HG02973 (cell line): ENCODE measurements at regions not wholly inside any gene's neighbourhood (a gene's known extent, or its start where the extent isn't known, plus 50 kb on each side); places are given as distances from the start of the nearest gene placed in this dataset.

Source experiments
- ATAC-seq: cut with Tn5 transposase; IDR thresholded peaks from one replicate; pipeline ENCODE4 v1.9.1; 2021; ENCODE audit warnings: moderate library complexity; ENCODE audit not compliant: unreplicated experiment

DNA sequence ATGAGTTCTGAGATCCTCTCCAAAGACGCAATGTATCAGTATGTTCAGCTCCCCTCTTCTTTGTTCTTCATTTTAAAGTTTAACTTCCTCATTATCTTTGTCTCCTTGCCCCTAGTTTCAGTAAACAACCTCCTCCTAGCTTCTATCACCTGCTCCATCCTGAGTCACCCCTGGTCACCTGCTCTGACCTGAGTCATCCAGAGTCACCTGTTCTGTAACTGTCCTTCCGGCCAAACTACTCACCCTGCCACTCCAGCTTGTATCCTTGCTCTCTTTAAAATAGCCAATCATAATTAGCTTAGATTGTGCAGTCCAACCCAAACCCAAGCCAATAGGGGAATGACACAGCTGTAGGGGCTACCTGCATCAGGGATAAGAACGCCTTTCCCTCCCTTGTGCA, 332.0 kb downstream of the OLFM3 start:
- ATAC-seq = no peak

DNA sequence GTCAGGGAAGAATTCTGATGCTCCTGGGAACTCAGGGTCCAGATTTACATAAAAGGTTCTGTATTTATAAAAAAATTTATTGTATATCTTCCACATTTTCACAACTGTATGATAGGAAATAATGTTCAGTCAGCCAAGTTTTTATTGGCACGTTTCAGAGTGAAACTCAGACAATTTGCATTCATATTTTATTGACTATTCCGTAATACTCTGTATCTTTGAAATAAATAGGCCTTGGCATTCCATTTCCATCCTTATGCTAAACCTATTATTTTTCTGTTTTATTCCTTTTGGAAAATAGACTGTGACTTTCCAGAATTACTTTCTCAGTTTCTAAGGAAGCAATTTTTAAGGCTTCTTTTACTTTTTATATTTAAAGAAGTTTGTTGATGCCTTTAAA, 329.0 kb downstream of the OLFM3 start:
- ATAC-seq = no peak

DNA sequence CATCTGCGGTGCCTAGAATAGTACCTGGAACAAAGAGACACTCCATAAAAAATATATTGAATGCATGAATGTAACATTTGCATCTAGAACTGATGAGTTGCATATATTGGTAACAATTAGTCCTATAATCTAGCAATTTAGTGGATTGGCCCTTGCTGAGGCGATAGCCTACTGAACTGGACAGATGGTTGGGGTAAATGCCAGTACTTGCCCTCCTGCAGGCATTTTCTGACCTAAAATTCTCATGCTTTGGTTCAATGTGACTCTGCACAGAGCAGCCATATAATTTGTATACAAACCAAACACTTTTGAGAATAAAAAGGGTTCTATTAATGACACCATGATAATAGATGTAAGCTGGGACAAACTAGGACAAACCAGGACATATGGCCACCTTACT, 313.6 kb downstream of the OLFM3 start:
- no peak for ATAC-seq

DNA sequence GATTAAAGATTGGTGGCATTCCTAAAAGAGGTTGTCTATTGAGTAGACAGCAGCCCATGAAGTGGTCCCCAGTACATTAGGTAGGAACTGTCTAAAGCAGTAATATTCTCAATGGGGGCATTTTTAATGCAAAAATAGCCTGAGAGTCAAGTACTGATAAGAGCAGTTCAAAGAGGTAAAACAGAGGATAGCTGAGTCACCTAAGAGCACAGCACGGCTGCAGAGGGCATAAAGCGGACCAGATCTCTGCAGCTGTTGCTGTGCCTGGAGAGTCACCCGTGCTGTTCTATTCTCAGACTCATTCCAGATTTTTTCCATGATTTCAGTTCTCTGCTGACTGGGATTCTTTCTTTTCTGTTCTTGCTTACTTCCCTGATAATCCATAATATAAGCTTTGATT, 313.2 kb downstream of the OLFM3 start:
- ATAC-seq = no peak

DNA sequence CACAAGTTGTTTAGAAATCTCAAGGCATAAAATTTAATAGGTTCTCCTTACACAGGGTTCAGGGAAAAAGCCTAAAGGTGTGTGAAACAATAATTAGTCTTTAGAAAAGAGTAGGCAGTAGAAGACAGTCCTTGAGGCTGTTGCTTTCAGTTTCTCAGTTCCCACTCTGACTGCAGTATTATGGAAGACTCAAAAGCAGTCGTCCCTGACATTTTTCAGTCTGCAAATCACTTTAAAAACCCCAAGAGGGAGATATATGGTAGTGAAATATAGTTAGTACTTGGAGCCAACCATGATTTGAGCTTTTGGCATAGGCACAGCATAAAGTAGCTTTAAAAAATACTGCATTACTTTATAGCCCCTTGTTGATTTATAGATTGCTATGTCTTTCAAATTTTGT, 299.7 kb downstream of the OLFM3 start:
- no peak for ATAC-seq

DNA sequence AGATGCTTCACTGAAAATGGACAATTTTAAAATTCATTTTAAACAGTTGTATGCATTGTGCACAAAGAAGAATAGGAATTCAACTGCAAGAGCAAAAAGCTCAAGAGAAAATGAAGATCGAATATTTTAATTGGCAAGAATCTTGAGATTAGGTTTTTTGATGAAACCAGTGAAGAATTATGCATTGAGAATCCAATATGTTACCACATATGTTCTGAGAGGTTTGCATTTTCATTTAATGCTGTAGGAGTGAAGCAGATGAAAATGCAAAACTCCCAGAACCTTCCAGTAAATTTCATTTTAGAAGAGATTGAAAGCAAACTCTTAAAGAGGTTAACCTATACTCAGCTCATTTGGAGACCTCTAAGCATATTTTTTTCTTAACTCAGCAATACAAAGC, 298.0 kb downstream of the OLFM3 start:
- ATAC-seq = no peak

DNA sequence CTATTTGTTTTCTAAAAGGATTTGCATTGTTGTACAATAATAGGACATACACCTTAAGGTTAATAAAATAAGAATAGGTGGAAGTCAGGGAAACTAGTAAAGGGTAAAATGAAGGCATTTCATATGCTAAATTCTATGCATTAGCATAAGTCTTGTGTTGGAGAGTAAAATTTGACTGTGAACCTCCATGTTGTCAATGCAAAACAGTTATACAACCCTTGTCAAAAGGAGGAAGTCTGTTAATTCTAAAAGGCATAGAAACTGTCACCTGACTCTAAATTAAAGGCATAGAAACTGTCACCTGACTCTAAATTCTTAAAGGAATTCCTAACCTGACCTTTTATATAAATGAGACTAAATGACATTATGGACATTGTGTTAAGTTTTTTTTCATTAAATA, 291.8 kb downstream of the OLFM3 start:
- ATAC-seq = no peak

DNA sequence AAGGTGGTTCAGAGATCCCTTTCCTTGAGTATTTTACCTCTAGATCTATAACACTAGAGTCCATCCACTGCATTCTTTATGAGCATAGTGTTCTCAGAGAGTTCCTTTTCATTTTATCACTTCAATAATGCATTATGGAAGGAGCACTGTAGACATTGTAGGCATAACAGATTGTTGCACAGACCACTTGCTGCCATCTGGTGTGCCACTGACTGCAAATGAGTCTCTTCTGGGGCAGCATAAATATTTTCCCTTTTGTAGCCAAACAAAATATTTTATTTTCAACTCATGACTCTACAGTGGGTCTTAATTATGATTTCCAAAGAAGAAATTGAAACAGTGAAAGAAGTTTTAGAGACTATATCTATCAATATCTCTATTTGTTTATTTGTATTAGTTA, 290.4 kb downstream of the OLFM3 start:
- no peak for ATAC-seq

DNA sequence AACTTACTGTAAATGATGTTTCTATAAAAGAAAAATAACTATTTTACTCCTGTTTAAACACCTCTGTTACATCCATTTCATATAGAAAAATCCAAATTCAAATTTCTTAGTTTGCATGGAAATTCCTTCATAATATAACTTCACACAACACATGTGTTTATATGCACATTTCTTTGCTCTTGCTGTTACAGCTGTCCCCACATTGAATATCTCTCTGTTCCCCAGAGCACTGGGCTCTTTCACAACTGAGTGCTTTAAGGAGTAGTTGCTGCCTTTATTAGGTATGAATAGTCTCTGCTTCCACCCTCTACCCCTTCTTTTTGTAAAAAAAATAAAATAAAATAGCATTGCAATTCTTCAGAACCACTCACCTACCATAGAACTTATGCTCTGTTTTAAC, 287.0 kb downstream of the OLFM3 start:
- ATAC-seq = no peak

DNA sequence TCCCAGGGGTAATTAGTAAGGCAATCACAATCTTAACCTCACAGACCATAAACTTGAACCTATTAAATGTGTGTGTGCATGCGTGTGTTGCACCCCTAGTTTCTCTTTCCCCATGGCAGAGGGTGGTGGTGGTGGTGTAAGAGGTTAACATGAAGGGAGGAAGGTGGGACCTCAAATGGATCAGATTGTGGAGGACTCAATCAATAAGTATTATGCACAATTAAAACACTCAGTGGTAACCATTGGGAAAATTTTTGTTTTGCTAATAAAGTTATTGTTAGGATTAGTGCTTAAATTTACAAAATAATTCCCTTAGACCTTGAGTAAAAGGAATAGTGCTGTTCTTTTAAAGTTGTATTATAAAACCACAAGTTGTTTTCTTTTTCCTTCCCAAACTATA, 283.0 kb downstream of the OLFM3 start:
- ATAC-seq = no peak

DNA sequence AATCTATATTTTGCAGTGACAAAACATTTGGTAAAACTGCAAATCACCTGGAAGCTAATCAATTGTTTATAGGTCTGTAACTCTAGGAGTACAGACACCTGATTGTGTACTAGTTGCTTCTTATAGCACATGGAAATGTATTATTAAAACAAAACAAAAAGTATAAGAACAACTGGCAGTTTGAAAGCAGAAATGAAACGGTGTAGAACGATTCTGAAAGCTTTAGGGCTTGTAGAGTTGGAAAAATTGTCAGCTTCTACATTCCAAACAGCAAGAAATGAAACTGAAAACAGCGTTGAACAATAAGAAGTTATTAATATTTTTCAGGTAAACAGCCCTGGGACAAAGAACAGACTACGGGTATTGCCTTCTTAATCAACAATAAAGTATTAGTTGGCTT, 273.3 kb downstream of the OLFM3 start:
- ATAC-seq = no peak

DNA sequence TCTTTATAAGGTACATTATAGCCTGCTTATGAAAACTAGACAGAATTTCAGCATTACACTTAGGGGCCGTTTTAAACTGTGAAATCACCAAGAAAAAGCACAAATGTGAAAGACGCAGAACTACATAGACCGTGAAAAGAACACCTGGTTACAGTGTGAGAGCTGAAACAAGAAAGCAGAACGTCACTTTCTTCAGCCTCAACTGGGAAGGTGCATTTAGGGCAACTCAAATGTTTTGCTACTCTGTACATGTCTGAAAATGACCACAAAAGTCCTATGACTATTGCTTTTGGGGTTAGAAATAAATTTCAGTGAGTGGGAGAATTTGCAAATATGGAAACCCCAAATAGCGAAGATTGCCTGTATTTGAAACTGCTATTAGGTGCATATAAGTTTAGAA, 268.7 kb downstream of the OLFM3 start:
- ATAC-seq = peak; percentile 45

DNA sequence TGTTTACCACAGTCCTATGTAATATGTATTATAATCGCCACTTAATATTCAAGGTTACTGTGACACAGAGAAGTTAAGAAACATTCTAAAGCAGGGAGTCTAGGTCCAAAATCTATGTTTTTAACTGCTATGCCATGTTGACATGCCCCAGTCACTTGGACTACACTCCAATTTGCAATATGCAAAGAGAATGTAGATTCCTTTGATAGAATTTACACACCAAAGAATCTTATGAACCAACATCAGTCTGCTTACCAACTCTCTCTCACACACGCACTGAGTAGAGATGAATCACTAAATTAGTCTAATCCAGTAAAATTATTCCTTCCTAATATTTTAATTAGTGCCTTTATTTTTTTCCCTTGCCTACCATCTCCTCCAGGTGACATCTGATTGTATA, 266.2 kb downstream of the OLFM3 start:
- no peak for ATAC-seq

DNA sequence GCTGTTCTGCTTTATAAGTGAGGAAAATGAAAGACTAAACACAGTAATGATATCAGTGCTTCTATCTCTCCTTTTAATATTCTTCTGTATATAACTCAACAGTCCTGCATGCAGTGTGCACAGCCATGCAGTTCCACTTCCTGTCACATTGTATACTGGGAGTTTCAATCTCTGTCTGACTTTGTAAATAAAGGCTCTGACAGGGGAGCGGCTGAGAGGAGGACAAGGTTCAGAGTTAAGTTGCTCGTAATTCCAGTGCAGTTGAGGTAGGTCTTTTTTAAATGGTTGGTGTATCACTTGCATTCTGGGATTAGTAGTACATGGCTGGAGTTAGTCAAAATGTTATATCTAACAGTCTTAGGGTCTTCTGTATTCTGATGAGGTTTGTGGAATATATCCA, 264.5 kb downstream of the OLFM3 start:
- no peak for ATAC-seq

DNA sequence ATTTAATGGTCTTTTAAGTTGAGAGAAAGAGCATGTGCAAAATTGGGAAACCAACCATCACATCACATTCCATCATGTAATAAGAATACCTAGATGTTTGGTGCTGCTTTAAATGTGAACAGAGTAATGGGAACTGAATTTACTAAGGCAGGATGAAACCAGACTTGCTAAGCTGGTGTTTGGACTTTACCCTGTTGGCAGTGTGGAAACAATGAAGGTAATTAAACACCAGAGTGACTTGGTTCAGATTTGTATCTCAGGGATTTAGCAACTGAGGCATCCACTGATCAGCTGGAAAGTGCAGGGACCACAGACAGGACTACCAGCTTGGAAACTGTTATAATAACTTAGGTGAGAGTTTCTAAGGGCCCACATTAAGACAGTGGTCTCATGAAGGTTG, 263.4 kb downstream of the OLFM3 start:
- no peak for ATAC-seq

DNA sequence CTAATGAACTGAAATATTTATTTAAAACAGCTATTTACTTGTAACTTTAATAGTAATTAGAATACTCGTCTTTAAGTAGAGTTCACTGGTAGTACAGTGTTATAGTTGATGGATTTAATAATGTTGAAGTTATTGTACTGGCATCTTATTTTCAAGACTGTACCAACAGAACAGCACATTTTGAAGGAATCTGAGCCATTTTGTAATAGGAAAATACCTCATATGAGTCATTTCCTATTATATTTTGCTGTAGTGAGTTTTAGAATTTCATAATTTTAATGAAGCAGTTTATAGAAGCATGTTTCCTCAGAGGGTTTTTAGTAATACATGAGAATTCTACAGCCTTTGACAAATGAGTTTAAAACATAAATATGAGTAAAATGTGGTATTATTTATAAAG, 258.3 kb downstream of the OLFM3 start:
- ATAC-seq = no peak

DNA sequence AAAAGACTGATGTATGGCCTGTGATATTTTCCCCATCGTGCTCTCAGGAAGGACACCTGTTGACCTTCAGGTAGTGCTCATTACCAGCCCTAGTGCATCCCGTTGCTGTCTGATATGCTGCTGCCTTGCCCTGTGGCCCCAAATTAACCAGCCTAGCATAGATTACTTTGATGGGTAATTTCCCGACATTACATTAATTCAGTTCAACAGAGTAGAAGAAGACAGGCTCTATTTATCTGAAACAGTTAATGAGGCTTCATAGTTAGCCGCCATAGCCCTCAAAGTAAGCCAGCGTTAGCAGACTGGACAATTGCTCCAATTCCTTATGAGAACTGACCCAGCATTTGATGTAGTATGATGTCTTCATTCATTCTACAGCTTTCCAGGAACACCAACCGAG, 257.6 kb downstream of the OLFM3 start:
- ATAC-seq = no peak

DNA sequence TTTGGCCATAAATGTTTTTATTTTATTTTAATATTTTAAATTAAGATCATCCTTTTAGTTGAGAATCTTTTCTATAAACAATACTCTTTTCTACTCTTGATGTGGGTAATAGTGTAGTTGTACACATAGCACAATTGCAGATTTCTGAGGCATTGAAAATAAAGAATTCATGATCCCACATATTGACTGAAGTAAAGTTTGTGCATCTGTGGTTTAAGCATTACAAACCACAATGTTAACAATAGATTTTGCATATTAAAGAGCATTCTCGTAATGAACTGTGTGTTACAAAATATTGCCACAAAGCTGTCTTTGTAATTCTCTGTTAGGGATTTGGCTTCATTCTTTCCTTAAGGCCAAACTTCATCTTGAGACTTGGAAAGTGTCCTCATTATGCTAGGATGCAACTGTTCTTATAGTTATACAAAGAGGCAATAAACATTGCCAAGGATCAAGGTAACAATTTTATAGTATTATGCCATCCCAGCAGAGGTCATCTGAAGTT, 256.8 kb downstream of the OLFM3 start:
- no peak for ATAC-seq

DNA sequence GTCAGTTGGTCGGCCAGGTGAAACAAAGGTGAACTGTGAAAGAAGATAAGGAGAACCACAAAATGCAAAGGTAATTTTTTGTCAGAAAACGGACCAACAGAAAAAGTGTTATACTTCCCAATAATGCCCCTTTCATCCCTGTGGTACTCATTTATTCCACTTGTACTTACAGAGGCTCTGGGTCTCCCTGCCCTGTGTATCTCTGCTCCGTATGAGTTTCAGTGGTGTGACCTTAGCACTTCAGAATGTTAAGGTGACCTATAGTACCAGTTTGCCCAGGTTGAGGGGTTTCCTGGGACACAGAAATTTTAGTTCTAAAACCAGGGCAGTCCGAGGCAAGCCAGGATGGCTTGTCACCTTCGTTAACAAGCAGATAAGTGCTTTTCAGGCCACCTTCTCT, 254.8 kb downstream of the OLFM3 start:
- ATAC-seq = no peak

DNA sequence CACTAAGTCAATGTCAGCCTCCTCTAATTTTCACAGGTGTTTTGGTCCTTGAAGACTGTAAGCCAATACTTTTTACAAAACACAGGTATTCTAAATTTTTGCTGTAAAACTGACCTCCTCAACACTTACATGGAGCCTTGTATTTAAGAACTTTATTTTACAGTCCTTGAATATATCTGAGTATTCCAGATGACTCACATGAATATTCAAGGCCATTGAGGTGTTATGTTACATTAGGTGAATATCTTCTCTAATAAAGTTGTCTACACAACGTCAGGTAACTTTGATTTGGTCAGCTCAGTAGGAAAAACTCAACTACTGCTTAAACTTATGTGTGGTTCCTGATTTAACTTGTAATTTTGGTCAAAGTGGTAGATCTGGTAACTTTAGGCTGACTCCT, 254.2 kb downstream of the OLFM3 start:
- ATAC-seq = no peak

DNA sequence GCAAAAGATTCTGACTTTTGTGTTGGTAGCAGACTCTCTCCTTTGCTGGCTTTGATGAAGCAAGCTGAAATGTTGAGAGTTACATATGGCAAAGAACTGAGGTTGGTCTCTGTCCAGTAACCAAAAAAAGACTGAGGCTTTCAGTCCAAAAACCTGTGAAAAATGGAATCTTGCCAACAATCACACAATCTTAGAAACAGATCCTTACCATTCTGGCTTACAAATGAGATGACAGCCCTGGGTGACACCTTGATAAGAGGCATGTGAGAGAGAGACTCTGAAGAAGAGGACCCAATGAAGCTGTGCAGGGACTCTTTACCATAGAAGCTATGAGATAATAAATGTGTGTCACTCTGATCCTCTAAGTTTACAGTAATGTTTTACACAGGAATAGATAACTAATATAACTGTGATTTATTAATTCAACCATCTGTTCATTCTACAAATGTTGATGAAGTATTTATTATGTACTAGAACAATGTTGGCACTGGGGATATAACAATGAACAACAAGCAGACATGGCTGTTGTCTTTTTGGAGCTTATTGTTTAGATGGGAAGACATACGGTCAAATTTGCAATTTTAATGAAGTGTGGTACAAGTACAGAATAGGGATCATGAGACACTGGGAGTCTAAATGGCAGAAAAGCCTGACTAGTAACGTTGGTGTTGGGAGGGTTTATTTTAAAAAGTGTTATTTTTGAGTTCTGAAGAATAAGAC, 251.0 kb downstream of the OLFM3 start:
- ATAC-seq = no peak

DNA sequence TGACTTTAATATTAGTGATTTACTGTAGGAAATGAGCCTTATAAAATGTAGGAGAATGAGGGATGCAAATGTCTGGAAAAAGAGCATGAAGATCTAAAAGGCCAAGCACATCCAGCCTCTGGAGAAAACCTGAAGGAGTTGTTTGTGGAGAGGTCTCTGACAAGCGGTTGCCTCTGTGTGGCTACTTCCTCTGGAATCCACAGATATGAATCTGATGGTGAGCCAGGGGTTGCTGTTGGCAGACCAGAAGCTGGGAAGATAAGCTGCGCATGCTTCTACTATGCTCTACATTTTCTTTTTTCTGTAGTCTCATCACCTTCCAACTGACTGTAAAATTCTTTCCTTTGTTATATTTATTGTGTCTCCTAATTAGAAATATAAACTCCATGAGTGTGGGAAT, 248.6 kb downstream of the OLFM3 start:
- no peak for ATAC-seq
